ENCODE measurements at regions not wholly inside any gene's neighbourhood (a gene's known extent, or its start where the extent isn't known, plus 50 kb on each side); places are given as distances from the start of the nearest gene placed in this dataset.
"Not testable (repeated sequence)": the region's sequence is repeated elsewhere in the genome, so short reads cannot be mapped to it uniquely, and the experiment has no call there.

- DNase-seq, result no peak
These were observed 249.1 kb upstream of the SEMA3C start for GRCh38 chr7:81167934-81168333.

- DNase-seq, result no peak
These were observed 246.2 kb upstream of the SEMA3C start for GRCh38 chr7:81165070-81165469.

- no peak for DNase-seq
These were observed 244.1 kb upstream of the SEMA3C start for GRCh38 chr7:81162771-81163525.

GRCh38 chr7:81162234-81162633, 243.4 kb upstream of the SEMA3C start:
- DNase-seq, result no peak

GRCh38 chr7:81161451-81162075, 242.7 kb upstream of the SEMA3C start:
- DNase-seq, result peak; percentile 77

- no peak for DNase-seq
These were observed 240.6 kb upstream of the SEMA3C start for GRCh38 chr7:81159402-81159801.

GRCh38 chr7:81158189-81158588, 239.3 kb upstream of the SEMA3C start:
- DNase-seq, result no peak

GRCh38 chr7:81155654-81156373, 237.0 kb upstream of the SEMA3C start:
- DNase-seq, result no peak

GRCh38 chr7:81154565-81154964, 235.7 kb upstream of the SEMA3C start:
- DNase-seq, result no peak

- not testable (repeated sequence) for DNase-seq
These were observed 234.1 kb upstream of the SEMA3C start for GRCh38 chr7:81152925-81153324.

- DNase-seq, result no peak
These were observed 232.1 kb upstream of the SEMA3C start for GRCh38 chr7:81150951-81151361.

GRCh38 chr7:81143856-81144255, 225.0 kb upstream of the SEMA3C start:
- no peak for DNase-seq

GRCh38 chr7:81141257-81142205, 222.7 kb upstream of the SEMA3C start:
- not testable (repeated sequence) for DNase-seq

GRCh38 chr7:81140775-81141174, 221.9 kb upstream of the SEMA3C start:
- DNase-seq, result no peak

- DNase-seq, result no peak
These were observed 221.4 kb upstream of the SEMA3C start for GRCh38 chr7:81140252-81140651.

- DNase-seq, result no peak
These were observed 220.0 kb upstream of the SEMA3C start for GRCh38 chr7:81138870-81139269.

GRCh38 chr7:81135324-81135723, 216.5 kb upstream of the SEMA3C start:
- no peak for DNase-seq

GRCh38 chr7:81128011-81128410, 209.2 kb upstream of the SEMA3C start:
- no peak for DNase-seq

- DNase-seq, result no peak
These were observed 202.0 kb upstream of the SEMA3C start for GRCh38 chr7:81120803-81121202.

GRCh38 chr7:81120111-81120510, 201.3 kb upstream of the SEMA3C start:
- DNase-seq, result no peak

- DNase-seq, result no peak
These were observed 195.8 kb upstream of the SEMA3C start for GRCh38 chr7:81114633-81115032.

- DNase-seq, result no peak
These were observed 193.9 kb upstream of the SEMA3C start for GRCh38 chr7:81112731-81113130.

Measured in DMS153 (cell line).